H4 (cell line): ENCODE measurements at regions not wholly inside any gene's neighbourhood (a gene's known extent, or its start where the extent isn't known, plus 50 kb on each side); places are given as distances from the start of the nearest gene placed in this dataset.

ENCODE experiments used
- DNase-seq: peaks from one replicate; pipeline ENCODE4 v3.0.0-alpha.2; 2015; ENCODE audit warnings: low spot score

GRCh38 chr2:16615687-16616615 lies 49.7 kb downstream of the CYRIA start:
- DNase-seq = no peak

DNA sequence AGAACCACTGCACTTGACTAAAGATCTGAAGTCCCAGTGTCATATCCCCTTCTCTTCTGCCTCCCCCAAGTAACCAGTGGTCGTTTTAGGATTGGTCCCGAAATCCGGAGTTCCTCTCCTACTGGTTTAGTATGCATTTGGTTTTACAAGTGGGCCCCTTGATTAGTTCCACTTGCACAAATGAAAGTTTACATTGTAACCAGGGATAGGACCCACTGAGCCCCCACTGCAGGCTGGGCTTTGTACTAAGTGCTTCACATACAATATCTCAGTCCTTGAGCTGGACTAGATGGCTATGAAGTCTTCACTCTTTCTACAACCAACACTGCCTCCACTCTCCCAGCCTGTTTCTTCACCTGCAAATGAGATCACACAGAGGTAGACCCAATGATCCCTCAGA lies 50.4 kb downstream of the CYRIA start:
- DNase-seq = no peak

DNA sequence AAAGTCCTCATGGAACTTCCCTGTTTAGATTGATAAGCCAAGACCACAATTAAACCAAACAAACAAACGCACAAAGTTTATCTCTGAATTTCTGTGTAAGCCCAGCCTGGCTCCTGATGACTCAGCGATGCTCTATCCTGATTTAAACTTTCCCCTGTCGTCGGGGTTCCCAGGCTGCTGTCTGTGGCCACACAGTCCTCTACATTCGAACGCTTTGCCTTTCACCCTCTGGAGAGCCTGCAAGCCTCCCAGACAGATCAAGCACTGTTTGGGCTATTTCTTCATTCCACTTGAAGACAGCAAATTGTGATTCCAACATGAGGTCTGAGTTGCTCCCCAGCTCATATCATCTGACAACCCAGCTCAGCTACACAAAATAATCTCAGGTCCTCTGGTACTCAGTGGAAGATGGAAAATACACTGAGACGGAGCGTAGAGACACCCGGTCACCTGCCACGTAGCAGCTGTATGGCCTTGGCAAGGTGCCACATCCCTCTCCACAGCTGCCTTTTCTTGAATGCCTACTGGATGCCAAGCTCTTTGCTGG lies 51.2 kb downstream of the CYRIA start:
- peak; percentile 43 for DNase-seq

- DNase-seq = peak; percentile 32
Measured at GRCh38 chr2:16613539-16614011, 52.1 kb downstream of the CYRIA start.

DNA sequence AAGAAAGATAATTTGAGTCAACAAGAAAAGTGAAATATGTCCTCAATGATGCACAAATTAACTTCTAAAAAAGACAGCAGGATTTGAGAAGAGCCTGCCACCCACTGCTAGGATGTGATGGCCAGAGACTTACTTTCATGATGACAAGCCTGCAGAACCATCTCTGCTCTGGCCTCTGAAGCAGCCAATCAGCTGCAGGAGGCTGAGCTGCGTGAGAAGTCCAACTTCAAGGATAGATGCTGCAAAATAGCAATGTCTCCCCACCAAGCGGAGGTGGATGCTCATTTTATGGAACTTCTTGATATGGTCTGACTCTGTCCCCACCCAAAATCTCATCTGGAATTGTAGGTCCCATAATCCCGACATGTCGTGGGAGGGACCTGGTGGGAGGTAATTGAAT lies 53.1 kb downstream of the CYRIA start:
- no peak for DNase-seq

GRCh38 chr2:16609786-16610185 lies 55.8 kb downstream of the CYRIA start:
- no peak for DNase-seq

GRCh38 chr2:16608661-16609643 lies 56.7 kb downstream of the CYRIA start:
- peak; percentile 49 for DNase-seq

GRCh38 chr2:16607301-16607700 lies 58.3 kb downstream of the CYRIA start:
- no peak for DNase-seq

DNA sequence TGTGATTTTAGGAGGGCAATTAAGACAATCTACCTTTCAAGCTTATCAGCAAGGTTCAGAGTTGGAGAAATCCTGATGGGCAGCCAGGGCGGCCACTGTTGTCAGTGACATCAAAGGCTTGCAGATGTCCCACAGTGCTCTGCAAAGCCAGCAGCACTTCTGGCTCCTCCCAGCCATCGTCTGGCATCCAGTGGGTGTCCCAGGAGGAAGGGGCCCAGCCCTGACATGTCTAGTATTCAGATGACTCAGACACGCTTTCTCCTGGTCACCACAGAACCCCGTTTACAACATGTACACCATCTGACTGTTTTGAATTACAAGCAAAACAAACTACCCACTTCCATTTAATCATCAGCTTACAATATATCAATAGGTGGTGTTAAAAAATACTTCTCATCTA lies 61.4 kb downstream of the CYRIA start:
- DNase-seq = no peak

- no peak for DNase-seq
Measured at GRCh38 chr2:16591370-16591933, 74.2 kb downstream of the CYRIA start.

- no peak for DNase-seq
Measured at GRCh38 chr2:16589465-16589864, 76.2 kb downstream of the CYRIA start.

GRCh38 chr2:16588565-16588964 lies 77.1 kb downstream of the CYRIA start:
- no peak for DNase-seq

DNA sequence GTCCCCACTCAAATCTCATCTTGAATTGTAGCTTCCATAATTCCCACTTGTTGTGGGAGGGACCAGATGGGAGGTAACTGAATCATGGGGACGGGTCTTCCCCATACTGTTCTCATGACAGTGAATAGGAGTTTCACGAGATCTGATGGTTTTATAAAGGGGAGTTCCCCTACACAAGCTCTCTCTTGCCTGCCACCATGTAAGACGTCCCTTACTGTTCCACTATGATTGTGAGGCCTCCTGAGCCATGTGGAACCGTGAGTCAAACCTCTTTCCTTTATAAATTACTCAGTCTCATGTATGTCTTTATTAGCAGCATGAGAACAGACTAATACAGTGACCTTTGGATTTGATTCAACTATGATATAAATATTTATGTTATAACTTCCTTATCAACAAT lies 78.0 kb downstream of the CYRIA start:
- DNase-seq = no peak

DNA sequence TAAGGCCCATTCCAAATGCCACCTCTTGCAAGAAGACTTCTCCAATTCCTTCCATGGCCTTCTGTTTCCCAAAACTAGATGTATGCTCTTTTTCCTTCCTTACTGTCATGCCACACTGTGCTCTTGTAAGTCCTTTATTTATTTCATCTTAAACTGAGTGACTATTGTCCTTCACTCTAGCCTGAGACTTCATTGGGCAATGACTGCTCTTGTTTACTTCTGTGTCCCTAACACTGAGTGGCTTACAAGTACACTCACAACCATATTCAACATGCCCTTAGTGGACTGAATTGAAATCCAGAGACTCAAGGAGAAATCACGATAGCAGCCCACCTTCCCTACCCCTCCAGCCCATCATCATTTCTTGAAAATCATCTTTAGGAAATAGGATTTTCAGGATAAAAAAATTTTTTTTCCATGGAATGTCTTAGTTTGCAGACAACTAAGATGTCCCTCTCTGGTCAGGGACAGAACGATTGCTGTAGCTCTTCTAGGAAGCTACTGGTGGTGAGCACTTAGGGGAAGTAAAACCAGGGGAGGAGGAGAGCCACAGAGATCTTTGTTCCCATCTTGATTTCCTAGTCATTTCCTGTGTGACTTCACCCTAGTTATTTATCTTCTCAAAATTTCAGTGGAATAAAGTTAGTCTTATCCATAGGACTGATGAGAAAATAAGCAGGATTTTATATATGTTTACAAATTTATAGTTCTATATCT lies 80.7 kb downstream of the CYRIA start:
- DNase-seq = no peak

- no peak for DNase-seq
Measured at GRCh38 chr2:16584084-16584483, 81.5 kb downstream of the CYRIA start.

DNA sequence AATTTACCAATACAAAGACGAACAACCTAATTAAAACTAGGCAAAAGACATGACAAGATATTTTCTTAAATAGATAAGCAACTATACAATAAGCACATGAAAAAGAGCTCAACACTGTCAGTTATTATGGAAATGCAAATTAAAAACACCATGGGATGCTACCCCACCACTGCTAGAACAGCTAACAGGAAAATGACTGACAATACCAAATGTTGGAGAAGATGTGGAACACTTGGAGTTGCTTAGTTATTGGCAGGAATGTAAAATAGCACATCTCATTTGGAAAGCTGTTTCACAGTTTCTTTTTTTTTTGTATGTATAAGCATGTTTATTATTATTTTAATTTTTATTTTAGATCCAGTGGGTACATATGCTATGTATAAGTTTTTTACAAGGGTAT lies 84.4 kb downstream of the CYRIA start:
- DNase-seq = no peak

DNA sequence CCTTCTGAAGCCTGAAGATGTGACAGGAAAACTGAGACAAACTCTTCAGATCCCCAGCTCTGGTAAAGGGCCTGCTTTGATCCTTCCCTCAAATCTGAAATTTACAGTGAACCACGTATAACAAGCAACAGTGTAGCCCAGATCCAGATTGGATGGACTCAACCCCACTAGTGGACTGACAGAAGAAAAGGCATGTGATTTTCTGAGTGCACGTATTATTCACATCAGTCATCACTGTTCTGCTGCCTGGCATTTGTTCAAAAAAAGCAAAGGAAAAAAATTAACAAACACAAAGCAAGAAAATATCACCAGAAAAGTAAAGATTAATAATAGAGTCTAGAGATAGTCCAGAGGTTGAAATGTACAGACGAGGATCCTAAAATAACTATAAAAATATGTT lies 87.6 kb downstream of the CYRIA start:
- no peak for DNase-seq

- DNase-seq = no peak
Measured at GRCh38 chr2:16570516-16570915, 95.1 kb downstream of the CYRIA start.

DNA sequence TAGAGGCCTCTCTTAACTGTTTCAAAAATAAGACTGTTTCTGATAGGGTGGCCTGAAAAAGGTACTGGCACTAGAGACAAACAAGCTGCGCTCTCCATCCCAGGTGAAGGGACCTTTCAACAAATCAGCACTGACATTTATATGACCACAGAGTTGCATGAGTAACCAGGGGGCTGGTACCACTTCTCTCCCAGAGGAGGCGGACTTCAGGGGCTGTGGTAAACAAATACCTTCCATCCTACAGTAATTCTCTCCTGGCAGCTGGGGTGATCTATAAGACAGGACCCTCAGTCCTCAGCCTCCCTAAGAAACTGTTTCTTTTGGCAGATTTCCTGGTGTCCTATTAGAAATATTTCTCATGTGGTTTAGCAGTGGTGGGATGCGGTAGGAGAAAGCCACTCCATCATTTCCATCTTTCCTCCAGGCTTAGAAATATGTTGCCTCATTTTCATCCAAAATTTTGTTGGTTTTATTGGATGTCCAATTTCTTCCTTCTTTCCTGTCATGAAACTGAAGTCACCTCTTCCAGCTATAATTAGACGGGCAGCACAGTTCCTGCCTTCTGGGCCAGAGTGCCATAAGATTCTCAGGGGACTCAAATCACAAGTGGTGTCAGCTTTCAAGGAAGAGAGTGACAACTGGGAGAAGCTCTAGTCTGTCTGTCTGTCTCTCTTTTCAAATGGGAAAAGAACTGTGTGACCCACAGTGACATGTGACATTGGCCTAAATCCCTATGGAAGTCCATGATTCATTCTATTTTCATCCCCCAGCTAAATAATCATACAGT lies 96.4 kb downstream of the CYRIA start:
- DNase-seq = no peak

GRCh38 chr2:16566701-16567100 lies 98.9 kb downstream of the CYRIA start:
- no peak for DNase-seq
